WERI-Rb-1 (cell line): ENCODE measurements at regions not wholly inside any gene's neighbourhood (a gene's known extent, or its start where the extent isn't known, plus 50 kb on each side); places are given as distances from the start of the nearest gene placed in this dataset.

Source experiments
- DNase-seq: peaks from one replicate; pipeline ENCODE4 v3.0.0-alpha.2; 2020
- H3K27ac ChIP-seq: fragments of 250-450 bp; sonication (Bioruptor Pico); 2 replicates; pipeline ENCODE4 v1.5.1; 2020; ENCODE audit warnings: mild to moderate bottlenecking, moderate library complexity
- H3K27me3 ChIP-seq: fragments of 250-450 bp; sonication (Bioruptor Pico); 2 replicates; pipeline ENCODE4 v1.5.1; 2021; ENCODE audit warnings: mild to moderate bottlenecking, low read depth, moderate library complexity; ENCODE audit not compliant: insufficient read depth, severe bottlenecking
- H3K36me3 ChIP-seq: fragments of 250-450 bp; sonication (Bioruptor Pico); 2 replicates; pipeline ENCODE4 v1.5.1; 2020; ENCODE audit warnings: mild to moderate bottlenecking, moderate library complexity
- H3K4me3 ChIP-seq: 2 replicates; pipeline ENCODE4 v1.5.1; 2011; ENCODE audit warnings: low read depth, mild to moderate bottlenecking, control low read depth, low read length
- H3K9me3 ChIP-seq: fragments of 250-450 bp; sonication (Bioruptor Pico); 2 replicates; pipeline ENCODE4 v1.5.1; 2021; ENCODE audit warnings: mild to moderate bottlenecking, moderate library complexity; ENCODE audit not compliant: severe bottlenecking
- TF ChIP-seq, protein P1 (sequence below): IDR thresholded peaks from 2 replicates; pipeline ENCODE4 v1.5.1; 2011; ENCODE audit warnings: low read depth, mild to moderate bottlenecking, control low read depth, inconsistent platforms, low read length

DNA sequence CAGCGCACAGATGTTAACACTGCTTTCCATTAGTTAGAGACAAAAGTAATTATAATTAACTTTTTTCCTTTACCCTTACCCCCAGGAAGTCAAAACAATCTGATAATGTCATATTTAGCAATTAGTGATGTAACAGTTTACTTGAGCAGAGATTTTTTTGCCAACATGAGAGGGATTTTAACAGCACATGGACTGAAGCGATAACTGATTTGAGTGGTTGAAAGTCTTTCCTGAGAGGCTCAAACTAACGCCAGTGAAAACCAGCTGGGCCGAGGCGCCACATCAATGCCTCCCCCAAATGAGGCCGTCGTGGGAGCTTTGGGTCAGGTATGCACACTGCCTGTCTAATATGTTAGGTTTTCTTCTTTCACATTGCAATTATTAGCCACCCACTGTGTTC, 469.9 kb upstream of the SMIM21 start:
- TF ChIP-seq, protein P1, sequence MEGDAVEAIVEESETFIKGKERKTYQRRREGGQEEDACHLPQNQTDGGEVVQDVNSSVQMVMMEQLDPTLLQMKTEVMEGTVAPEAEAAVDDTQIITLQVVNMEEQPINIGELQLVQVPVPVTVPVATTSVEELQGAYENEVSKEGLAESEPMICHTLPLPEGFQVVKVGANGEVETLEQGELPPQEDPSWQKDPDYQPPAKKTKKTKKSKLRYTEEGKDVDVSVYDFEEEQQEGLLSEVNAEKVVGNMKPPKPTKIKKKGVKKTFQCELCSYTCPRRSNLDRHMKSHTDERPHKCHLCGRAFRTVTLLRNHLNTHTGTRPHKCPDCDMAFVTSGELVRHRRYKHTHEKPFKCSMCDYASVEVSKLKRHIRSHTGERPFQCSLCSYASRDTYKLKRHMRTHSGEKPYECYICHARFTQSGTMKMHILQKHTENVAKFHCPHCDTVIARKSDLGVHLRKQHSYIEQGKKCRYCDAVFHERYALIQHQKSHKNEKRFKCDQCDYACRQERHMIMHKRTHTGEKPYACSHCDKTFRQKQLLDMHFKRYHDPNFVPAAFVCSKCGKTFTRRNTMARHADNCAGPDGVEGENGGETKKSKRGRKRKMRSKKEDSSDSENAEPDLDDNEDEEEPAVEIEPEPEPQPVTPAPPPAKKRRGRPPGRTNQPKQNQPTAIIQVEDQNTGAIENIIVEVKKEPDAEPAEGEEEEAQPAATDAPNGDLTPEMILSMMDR: no peak
- Histone ChIP-seq H3K27ac (no peak overlapping the region), H3K4me3 (no peak overlapping the region), H3K9me3 (peaks cover 11% of the 10 kb centered on the region), H3K36me3 (no peaks in the 10 kb centered on the region), H3K27me3 (no peaks in the 10 kb centered on the region)
- no peak for DNase-seq

DNA sequence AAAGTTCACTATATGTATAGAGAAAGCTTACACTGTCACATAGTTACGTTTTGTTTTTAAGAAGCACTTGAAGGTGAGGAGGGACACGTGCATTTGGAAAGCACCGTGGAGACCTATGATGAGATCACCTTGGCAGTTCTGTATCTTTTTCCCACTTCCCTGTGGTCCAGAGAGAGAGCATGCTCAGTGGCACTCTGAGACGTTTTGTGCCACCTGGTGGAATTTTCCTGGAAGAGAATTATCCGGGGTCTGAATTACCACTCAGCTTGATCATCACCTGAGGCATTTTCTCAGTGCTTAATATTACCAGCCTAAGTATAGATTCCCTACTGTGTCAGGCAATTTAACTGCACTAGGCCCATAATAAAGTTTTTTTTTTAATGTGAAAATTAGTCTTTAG, 469.4 kb upstream of the SMIM21 start:
- Histone ChIP-seq H3K27ac (no peak overlapping the region), H3K4me3 (no peak overlapping the region), H3K36me3 (no peaks in the 10 kb centered on the region), H3K9me3 (peaks cover 11% of the 10 kb centered on the region), H3K27me3 (no peaks in the 10 kb centered on the region)
- DNase-seq: peak; percentile 77
- TF ChIP-seq, protein P1: peak; percentile 61

DNA sequence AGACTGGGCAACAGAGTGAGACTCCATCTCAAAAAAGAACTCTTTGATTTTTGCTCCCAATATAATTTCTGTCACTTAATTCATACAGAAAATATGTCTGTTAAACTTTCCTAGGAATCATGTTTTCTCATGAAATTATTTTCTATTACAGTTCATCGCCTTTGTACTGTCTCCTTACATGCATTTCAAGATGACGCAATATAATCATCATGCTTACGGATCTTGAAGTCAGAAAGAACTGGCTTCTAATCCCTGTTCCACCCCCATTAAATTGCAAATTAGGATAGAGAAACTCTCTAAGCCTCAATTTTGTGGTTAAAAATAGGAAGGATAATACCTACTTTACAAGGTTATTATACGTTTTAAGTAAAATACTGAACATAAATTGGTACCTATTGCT, 467.6 kb upstream of the SMIM21 start:
- no peak overlapping the region for H3K4me3 ChIP-seq
- DNase-seq: no peak
- peaks cover 11% of the 10 kb centered on the region for H3K9me3 ChIP-seq
- TF ChIP-seq, protein P1: no peak
- H3K36me3 ChIP-seq: no peaks in the 10 kb centered on the region
- H3K27ac ChIP-seq: no peak overlapping the region
- no peaks in the 10 kb centered on the region for H3K27me3 ChIP-seq

DNA sequence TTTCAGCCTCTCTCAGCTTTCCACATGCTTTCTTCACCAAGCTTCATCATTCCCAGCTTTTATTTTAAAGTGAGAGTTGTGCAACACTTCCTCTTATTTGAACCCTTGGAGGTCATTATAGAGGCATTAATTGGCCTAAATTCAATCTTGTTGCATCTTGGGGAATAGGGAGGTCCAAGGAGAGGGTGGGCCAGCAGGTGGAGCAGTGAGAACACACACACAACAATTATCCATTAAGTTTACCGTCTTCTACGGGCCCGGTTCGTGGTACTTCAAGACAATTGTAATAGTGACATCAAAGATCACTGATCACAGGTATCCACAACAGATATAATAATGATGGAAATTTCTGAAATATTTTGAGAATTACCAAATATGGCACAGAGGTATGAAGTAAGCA, 457.2 kb upstream of the SMIM21 start:
- DNase-seq: no peak
- Histone ChIP-seq H3K4me3 (no peak overlapping the region), H3K27ac (no peak overlapping the region), H3K9me3 (peaks cover 21% of the 10 kb centered on the region), H3K27me3 (no peaks in the 10 kb centered on the region), H3K36me3 (no peaks in the 10 kb centered on the region)
- TF ChIP-seq, protein P1: 0 out of 2 replicates have a peak, but pooled peaks have one; percentile 1

DNA sequence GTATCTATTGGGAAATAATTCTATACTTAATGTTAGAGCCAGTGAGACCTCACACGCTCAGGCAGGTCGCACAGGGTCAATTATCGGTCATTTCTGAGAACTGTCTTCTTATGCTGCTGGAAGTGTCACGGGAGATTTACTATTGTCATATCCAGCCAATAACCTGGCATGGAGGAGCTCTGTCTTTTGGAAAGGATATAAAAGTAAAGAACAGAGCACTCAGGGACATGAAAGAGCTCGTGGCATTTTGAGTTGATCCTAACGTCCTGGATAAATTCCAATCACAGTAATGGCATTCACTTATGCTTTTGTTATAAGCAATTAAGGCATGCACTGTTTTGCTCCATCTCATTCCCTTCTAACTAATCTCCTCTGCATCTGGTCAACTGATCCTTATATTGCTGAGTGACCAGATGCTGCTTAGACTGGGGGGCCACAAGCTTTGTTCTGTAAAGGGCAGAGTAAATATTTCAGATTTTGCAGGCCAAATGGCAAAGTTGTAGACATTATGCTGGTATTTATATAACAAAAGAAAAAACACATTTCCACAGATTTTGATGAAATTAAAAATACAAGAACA, 453.5 kb upstream of the SMIM21 start:
- Histone ChIP-seq H3K27me3 (no peaks in the 10 kb centered on the region), H3K9me3 (peaks cover 30% of the 10 kb centered on the region), H3K4me3 (no peak overlapping the region), H3K27ac (peak overlapping the region; percentile 66), H3K36me3 (no peaks in the 10 kb centered on the region)
- TF ChIP-seq, protein P1: no peak
- peak; percentile 70 for DNase-seq

DNA sequence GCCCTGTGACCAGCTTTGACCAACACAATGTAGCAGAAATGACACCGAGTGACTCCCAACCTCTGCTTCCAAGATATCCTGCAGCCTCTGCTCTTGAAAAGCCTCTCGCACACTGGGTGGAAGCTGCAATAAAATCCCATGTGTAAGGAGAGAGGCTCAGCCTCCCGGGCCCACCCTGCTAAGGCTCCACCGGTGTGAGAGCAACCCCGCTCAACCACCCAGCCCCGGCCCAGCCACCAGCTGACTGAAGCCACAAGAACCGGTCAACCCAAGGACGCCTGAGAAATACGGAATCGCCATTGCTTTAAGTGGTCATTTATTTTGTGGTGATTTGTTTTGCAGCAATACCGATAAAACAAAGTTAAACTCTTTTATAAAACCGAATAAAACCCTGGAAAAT, 452.8 kb upstream of the SMIM21 start:
- TF ChIP-seq, protein P1: no peak
- no peak overlapping the region for H3K4me3 ChIP-seq
- peak overlapping the region; percentile 13 for H3K27ac ChIP-seq
- no peaks in the 10 kb centered on the region for H3K27me3 ChIP-seq
- no peaks in the 10 kb centered on the region for H3K36me3 ChIP-seq
- peaks cover 30% of the 10 kb centered on the region for H3K9me3 ChIP-seq
- DNase-seq: no peak
